ENCODE measurements at regions not wholly inside any gene's neighbourhood (a gene's known extent, or its start where the extent isn't known, plus 50 kb on each side); places are given as distances from the start of the nearest gene placed in this dataset.

GRCh38 chr19:31539386-31539785 lies 190.2 kb upstream of the TSHZ3 start:
- TF ChIP-seq, protein P1, sequence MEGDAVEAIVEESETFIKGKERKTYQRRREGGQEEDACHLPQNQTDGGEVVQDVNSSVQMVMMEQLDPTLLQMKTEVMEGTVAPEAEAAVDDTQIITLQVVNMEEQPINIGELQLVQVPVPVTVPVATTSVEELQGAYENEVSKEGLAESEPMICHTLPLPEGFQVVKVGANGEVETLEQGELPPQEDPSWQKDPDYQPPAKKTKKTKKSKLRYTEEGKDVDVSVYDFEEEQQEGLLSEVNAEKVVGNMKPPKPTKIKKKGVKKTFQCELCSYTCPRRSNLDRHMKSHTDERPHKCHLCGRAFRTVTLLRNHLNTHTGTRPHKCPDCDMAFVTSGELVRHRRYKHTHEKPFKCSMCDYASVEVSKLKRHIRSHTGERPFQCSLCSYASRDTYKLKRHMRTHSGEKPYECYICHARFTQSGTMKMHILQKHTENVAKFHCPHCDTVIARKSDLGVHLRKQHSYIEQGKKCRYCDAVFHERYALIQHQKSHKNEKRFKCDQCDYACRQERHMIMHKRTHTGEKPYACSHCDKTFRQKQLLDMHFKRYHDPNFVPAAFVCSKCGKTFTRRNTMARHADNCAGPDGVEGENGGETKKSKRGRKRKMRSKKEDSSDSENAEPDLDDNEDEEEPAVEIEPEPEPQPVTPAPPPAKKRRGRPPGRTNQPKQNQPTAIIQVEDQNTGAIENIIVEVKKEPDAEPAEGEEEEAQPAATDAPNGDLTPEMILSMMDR (IDR thresholded peaks at IDR 0.05) = no peak
- TF ChIP-seq POLR2A (IDR thresholded peaks at IDR 0.05) (no peak), POLR2AphosphoS5 (IDR thresholded peaks at IDR 0.05) (no peak)
